HepG2 (cell line): ENCODE measurements at regions not wholly inside any gene's neighbourhood (a gene's known extent, or its start where the extent isn't known, plus 50 kb on each side); places are given as distances from the start of the nearest gene placed in this dataset.

Source experiments
- ATAC-seq: fragments of 200-7000 bp; cut with Tn5 transposase; 3 replicates; pipeline ENCODE4 v1.9.1; 2020; ENCODE audit warnings: mild to moderate bottlenecking, moderate library complexity
- BruUV-seq: library from RNA; stranded (reverse); fragments of 400-500 nt; replicated peaks from 2 replicates; lab custom pipeline; 2021; lab: Mats Ljungman, UMichigan
- CTCF ChIA-PET: fragments of 300-600 bp; formaldehyde crosslinking; extraction: SDS; loops from one replicate; lab custom pipeline; 2021; ENCODE audit warnings: low total read pairs, inconsistent platforms, low intra/inter-chr PET ratio; lab: Yijun Ruan, JAX
- POLR2A ChIA-PET: fragments of 350-600 bp; sonication (Branson Sonifier 250); formaldehyde crosslinking; loops from one replicate; lab custom pipeline; 2020; ENCODE audit warnings: antibody characterized with exemption, inconsistent platforms; lab: Yijun Ruan, JAX
- DNase-seq: peaks from one replicate; pipeline ENCODE4 v3.0.0-alpha.2; 2015; ENCODE audit warnings: low spot score
- FAIRE-seq: peaks from 3 replicates; lab custom pipeline; 2011; peaks lifted over from hg19 to GRCh38; lab: Jason Lieb, UNC
- H2AFZ ChIP-seq: one replicate; pipeline ENCODE4 v1.6.1; 2011; ENCODE audit warnings: low read length, inconsistent platforms
- H3K27ac ChIP-seq: fragments of 300-600 bp; 3 replicates; pipeline ENCODE4 v1.8.0; 2011; ENCODE audit warnings: mixed run types, mild to moderate bottlenecking, mixed read lengths, low read length, inconsistent platforms; ENCODE audit not compliant: insufficient read depth; ENCODE audit errors: extremely low read length
- H3K27me3 ChIP-seq, 2 experiments: fragments of 200-600 bp in 1 of 2; 2 replicates in 1 of 2; 3 replicates in 1 of 2; pipeline versions ENCODE4 v1.6.0 to v1.8.0; 2011; ENCODE audit warnings: low read length in 2 of 2, mild to moderate bottlenecking in 2 of 2, moderate library complexity in 2 of 2, inconsistent platforms in 1 of 2; ENCODE audit not compliant: insufficient read depth in 2 of 2, control insufficient read depth in 1 of 2
- H3K36me3 ChIP-seq, 2 experiments: fragments of 200-600 bp in 1 of 2; replicated peaks in 1 of 2; 2 replicates in 1 of 2; 3 replicates in 1 of 2; pipeline versions ENCODE4 v1.5.1 to v1.8.0; 2011; ENCODE audit warnings: low read length in 2 of 2, inconsistent platforms in 1 of 2; ENCODE audit not compliant: insufficient read depth in 2 of 2, control insufficient read depth in 1 of 2
- H3K4me1 ChIP-seq: 2 replicates; pipeline ENCODE4 v1.5.1; 2012; ENCODE audit warnings: low read length, inconsistent platforms; ENCODE audit not compliant: insufficient read depth
- H3K4me2 ChIP-seq: 2 replicates; pipeline ENCODE4 v1.6.0; 2011; ENCODE audit warnings: low read depth, low read length, inconsistent platforms
- H3K4me3 ChIP-seq, 3 experiments: fragments of 200-600 bp in 1 of 3; sonication (generic), shearing (Covaris generic) in 1 of 3; replicated peaks in 1 of 3; 2 replicates each; pipeline ENCODE4 v1.5.1; 2011 to 2016; ENCODE audit warnings: low read length in 3 of 3, inconsistent platforms in 2 of 3, low read depth in 2 of 3, mild to moderate bottlenecking in 2 of 3, control low read depth in 1 of 3, mixed read lengths in 1 of 3; ENCODE audit not compliant: insufficient read depth in 1 of 3
- H3K79me2 ChIP-seq: one replicate; pipeline ENCODE4 v1.6.1; 2011; ENCODE audit warnings: low read length, inconsistent platforms; ENCODE audit not compliant: insufficient read depth
- H3K9ac ChIP-seq: 2 replicates; pipeline ENCODE4 v1.6.0; 2011; ENCODE audit warnings: mild to moderate bottlenecking, low read depth, low read length, inconsistent platforms; ENCODE audit not compliant: insufficient read depth
- H3K9me3 ChIP-seq: 2 replicates; pipeline ENCODE4 v1.5.1; 2012; ENCODE audit warnings: mild to moderate bottlenecking, low read length
- H4K20me1 ChIP-seq: 2 replicates; pipeline ENCODE4 v1.6.0; 2011; ENCODE audit warnings: inconsistent platforms, mild to moderate bottlenecking, low read length, moderate library complexity; ENCODE audit not compliant: insufficient read depth
- THYN1 ChIP-seq: sonication (generic); formaldehyde crosslinking; IDR thresholded peaks from 2 replicates; pipeline ENCODE4 v1.8.1; 2023; ENCODE audit warnings: low read depth, mild to moderate bottlenecking, moderate library complexity, missing genetic modification reagents, borderline replicate concordance
- U2AF1 ChIP-seq: fragments of 200-400 bp; formaldehyde crosslinking; optimal IDR thresholded peaks from 2 replicates; pipeline ENCODE3; 2017; ENCODE audit warnings: mild to moderate bottlenecking, low read depth, low read length
- USF2 ChIP-seq, 2 experiments: sonication (generic) in 1 of 2; formaldehyde crosslinking in 1 of 2; IDR thresholded peaks; 2 replicates each; pipeline versions ENCODE4 v1.5.1 to v1.6.1; 2011 to 2020; ENCODE audit warnings: borderline replicate concordance in 1 of 2, low read depth in 1 of 2, low read length in 1 of 2, mild to moderate bottlenecking in 1 of 2, missing genetic modification reagents in 1 of 2, moderate library complexity in 1 of 2
- ZFP36L2 ChIP-seq: sonication (generic); formaldehyde crosslinking; IDR thresholded peaks from 2 replicates; pipeline ENCODE4 v1.4.0; 2020; ENCODE audit warnings: missing genetic modification reagents
- ZNF224 ChIP-seq: sonication (generic); formaldehyde crosslinking; IDR thresholded peaks from 2 replicates; pipeline ENCODE4 v1.5.0; 2020; ENCODE audit warnings: mild to moderate bottlenecking, missing genetic modification reagents
- WGBS: methylation state at CpG from one replicate; pipeline ENCODE4 v1.1.6; 2017; ENCODE audit warnings: low lambda C conversion rate; 5-methylcytosine and 5-hydroxymethylcytosine counted together
- in situ Hi-C: cut with HindIII; loops from 2 replicates; pipeline ENCODE4 v1.10.0; 2017; ENCODE audit warnings: low pct_unique_long_range_greater_than_20kb; ENCODE audit not compliant: extremely low pct_ligation_motif_present
- intact Hi-C: fragments of 100-400 bp; cut with micrococcal nuclease; formaldehyde crosslinking; loops from one replicate; pipeline ENCODE4 v1.10.0; 2022; ENCODE audit not compliant: unreplicated experiment

DNA sequence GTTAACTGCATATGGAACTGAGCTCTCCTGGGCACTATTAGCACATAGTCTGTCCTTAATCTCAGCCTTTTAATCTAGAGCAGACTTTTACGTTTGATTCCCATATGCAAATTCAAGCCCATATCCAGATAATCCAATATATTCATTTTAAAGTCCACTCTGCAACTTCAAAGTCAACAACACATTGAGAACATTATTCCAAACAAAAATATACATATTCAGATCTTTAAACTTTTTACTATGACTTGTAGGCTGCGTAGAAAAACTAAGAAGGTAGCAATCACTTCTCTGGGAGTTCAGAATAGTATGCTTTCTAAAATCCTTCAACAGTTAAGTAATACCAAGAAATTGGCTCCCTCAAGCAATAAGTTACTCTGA is 499.4 kb downstream of the SPATA31D1 start:
- no TSS peak for BruUV-seq
- ATAC-seq (no peak), DNase-seq (no peak), FAIRE-seq (no peak)
- ChIA-PET CTCF (no interaction called here), POLR2A (no interaction called here)
- H3K4me3 ChIP-seq = no peak overlapping the region; a peak in 1 of 6 replicates
- no peak overlapping the region for H2AFZ ChIP-seq
- no peaks in the 10 kb centered on the region for H3K36me3 ChIP-seq
- H3K27me3 ChIP-seq = no peaks in the 10 kb centered on the region; a peak in 1 of 5 replicates
- no peaks in the 10 kb centered on the region for H4K20me1 ChIP-seq
- H3K4me1 ChIP-seq = peaks cover 44% of the 10 kb centered on the region
- no peaks in the 10 kb centered on the region for H3K9me3 ChIP-seq
- WGBS = 39% methylated on average over 2 of the region's 2 CpGs
- no peak overlapping the region for H3K9ac ChIP-seq
- intact Hi-C loops (loop anchor here (5.0 kb wide), 1 partner anchor 119 kb away; no protein-coding TSS in a partner anchor), in situ Hi-C loops (no loop called here)
- peak overlapping the region; percentile 26 for H3K4me2 ChIP-seq
- H3K27ac ChIP-seq = peak overlapping the region; percentile 58
- no peaks in the 10 kb centered on the region for H3K79me2 ChIP-seq
- TF ChIP-seq THYN1 (CRISPR knock-in tag) (no peak), USF2 (IDR thresholded peaks at IDR 0.05; ENCODE audit: low read depth, low read length) (no peak), USF2 (CRISPR knock-in tag; IDR thresholded peaks at IDR 0.05; ENCODE audit: borderline replicate concordance) (no peak), U2AF1 (no peak), ZNF224 (CRISPR knock-in tag) (no peak), ZFP36L2 (CRISPR knock-in tag) (no peak)
